ENCODE measurements at regions not wholly inside any gene's neighbourhood (a gene's known extent, or its start where the extent isn't known, plus 50 kb on each side); places are given as distances from the start of the nearest gene placed in this dataset.

DNA sequence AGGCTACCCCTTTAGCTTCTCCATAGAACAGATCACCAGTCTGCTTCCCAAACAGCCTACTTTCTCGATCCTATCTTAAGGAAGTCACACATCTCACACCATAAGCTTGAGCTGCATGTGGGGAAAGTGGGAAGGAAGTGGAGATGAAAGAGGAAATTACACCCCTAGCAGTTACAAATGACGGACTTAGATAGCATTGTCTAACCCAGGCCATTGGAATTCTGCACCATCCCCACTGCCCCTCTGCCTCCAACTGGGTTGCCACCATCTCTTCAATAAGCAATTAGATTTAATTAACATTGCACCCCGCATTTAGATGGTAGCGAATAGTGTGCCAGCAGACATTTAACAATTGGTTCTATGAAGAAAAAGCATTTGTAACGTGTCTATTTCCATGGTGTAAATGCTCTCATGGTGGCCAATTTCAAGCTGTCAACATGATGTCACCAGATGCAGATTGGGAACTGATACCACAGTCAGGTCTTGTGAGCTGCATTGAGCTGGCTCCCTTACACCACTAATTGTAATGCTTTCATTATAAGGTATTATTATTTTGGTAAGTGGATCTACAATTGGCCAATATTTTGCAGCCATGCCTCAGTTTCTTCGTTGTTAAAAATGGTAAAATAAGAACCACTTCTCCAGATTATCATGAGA, 124.7 kb downstream of the CD24 start:
- no peaks in the 10 kb centered on the region for H3K36me3 ChIP-seq
- H3K27me3 ChIP-seq: no peaks in the 10 kb centered on the region
- DNase-seq: no peak
- no peaks in the 10 kb centered on the region for H3K4me1 ChIP-seq
- no peak for TF ChIP-seq CTCF (IDR thresholded peaks at IDR 0.05; ENCODE audit: low read depth, low read length)
- H3K4me3 ChIP-seq (ENCODE audit: low read depth, low read length): no peak overlapping the region
- no peaks in the 10 kb centered on the region for H3K9me3 ChIP-seq

DNA sequence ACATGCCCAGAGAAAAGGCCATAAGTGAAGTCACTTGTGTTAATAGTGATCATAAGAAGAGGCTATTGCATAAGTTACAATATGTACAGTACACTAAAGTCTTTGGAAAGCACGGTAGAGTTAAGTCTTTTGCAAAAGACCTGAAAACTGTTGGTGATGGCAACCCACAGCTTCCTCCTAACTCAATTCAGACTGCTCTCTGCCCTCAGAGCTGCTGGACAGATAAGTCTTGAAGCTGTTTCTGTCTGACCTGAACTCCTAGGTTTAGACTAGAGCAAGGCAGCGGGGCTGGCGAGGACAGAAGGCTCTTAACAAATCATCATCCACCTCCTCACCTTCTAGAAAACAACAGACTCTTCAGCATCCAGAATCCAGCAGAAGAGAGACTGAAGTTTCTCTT, 125.4 kb downstream of the CD24 start:
- DNase-seq: no peak
- H3K36me3 ChIP-seq: no peaks in the 10 kb centered on the region

GRCh38 chr6:106847116-106847515, 127.4 kb downstream of the CD24 start:
- H3K9me3 ChIP-seq: no peaks in the 10 kb centered on the region
- DNase-seq: no peak
- TF ChIP-seq CTCF (IDR thresholded peaks at IDR 0.05; ENCODE audit: low read depth, low read length): no peak
- H3K36me3 ChIP-seq: no peaks in the 10 kb centered on the region
- H3K4me1 ChIP-seq: no peaks in the 10 kb centered on the region
- no peak overlapping the region for H3K4me3 ChIP-seq (ENCODE audit: low read depth, low read length)
- H3K27me3 ChIP-seq: no peaks in the 10 kb centered on the region

More for the DNA sequence above, 125.4 kb downstream of the CD24 start:
- Histone ChIP-seq H3K4me3 (ENCODE audit: low read depth, low read length) (no peak overlapping the region), H3K9me3 (no peaks in the 10 kb centered on the region), H3K4me1 (no peaks in the 10 kb centered on the region), H3K27me3 (no peaks in the 10 kb centered on the region)
- no peak for TF ChIP-seq CTCF (IDR thresholded peaks at IDR 0.05; ENCODE audit: low read depth, low read length)

DNA sequence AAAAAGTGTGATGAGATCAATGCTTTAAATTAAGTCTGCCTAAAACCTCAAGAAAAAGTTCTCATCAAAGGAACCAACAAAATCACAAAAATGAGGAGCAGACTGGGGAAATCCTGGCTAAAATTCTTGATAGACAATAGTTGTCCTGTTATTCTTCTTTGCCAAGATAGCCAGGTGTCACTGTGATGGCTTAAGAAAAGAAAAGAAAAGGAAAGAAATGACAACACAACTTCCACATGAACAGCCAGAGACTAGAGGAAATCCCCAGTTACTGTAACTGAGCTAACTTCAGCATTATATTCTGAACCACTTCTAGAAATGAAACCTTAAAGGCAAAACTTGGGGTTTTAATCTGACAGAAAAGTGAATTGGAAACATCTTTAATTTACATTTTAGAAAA, 129.6 kb downstream of the CD24 start:
- DNase-seq: no peak
- no peaks in the 10 kb centered on the region for H3K9me3 ChIP-seq
- H3K4me3 ChIP-seq (ENCODE audit: low read depth, low read length): no peak overlapping the region

GRCh38 chr6:106832766-106833510, 141.6 kb downstream of the CD24 start:
- H3K27me3 ChIP-seq: no peaks in the 10 kb centered on the region
- H3K9me3 ChIP-seq: no peaks in the 10 kb centered on the region; the same call in 1 of the 2 replicates
- H3K36me3 ChIP-seq: no peaks in the 10 kb centered on the region
- DNase-seq: no peak
- no peaks in the 10 kb centered on the region for H3K4me1 ChIP-seq
- no peak overlapping the region for H3K4me3 ChIP-seq (ENCODE audit: low read depth, low read length)
- TF ChIP-seq CTCF (IDR thresholded peaks at IDR 0.05; ENCODE audit: low read depth, low read length): no peak

More for the DNA sequence above, 129.6 kb downstream of the CD24 start:
- no peak for TF ChIP-seq CTCF (IDR thresholded peaks at IDR 0.05; ENCODE audit: low read depth, low read length)
- no peaks in the 10 kb centered on the region for H3K36me3 ChIP-seq
- no peaks in the 10 kb centered on the region for H3K4me1 ChIP-seq
- H3K27me3 ChIP-seq: no peaks in the 10 kb centered on the region

GRCh38 chr6:106830930-106831329, 143.6 kb downstream of the CD24 start:
- no peaks in the 10 kb centered on the region for H3K36me3 ChIP-seq
- no peak for DNase-seq
- no peaks in the 10 kb centered on the region; the same call in 1 of the 2 replicates for H3K9me3 ChIP-seq
- TF ChIP-seq CTCF (IDR thresholded peaks at IDR 0.05; ENCODE audit: low read depth, low read length): no peak
- no peaks in the 10 kb centered on the region for H3K27me3 ChIP-seq
- H3K4me3 ChIP-seq (ENCODE audit: low read depth, low read length): no peak overlapping the region
- H3K4me1 ChIP-seq: no peaks in the 10 kb centered on the region

Measured in BE2C (cell line).